ENCODE measurements at regions not wholly inside any gene's neighbourhood (a gene's known extent, or its start where the extent isn't known, plus 50 kb on each side); places are given as distances from the start of the nearest gene placed in this dataset.
"Not testable (repeated sequence)": the region's sequence is repeated elsewhere in the genome, so short reads cannot be mapped to it uniquely, and the experiment has no call there.

- peak in 3 of 6 experiments; percentile 2 to 15 (median 11) for DNase-seq
Measured at GRCh38 chr12:74689071-74689655, 151.5 kb downstream of the ATXN7L3B start.

GRCh38 chr12:74689929-74690328, 152.3 kb downstream of the ATXN7L3B start:
- no peak for DNase-seq

GRCh38 chr12:74719447-74719846, 181.8 kb downstream of the ATXN7L3B start:
- no peak for DNase-seq

GRCh38 chr12:74722709-74723108, 185.1 kb downstream of the ATXN7L3B start:
- no peak for DNase-seq

- no peak for DNase-seq
Measured at GRCh38 chr12:74725154-74725553, 187.5 kb downstream of the ATXN7L3B start.

- DNase-seq, result no peak
Measured at GRCh38 chr12:74728006-74728405, 190.4 kb downstream of the ATXN7L3B start.

GRCh38 chr12:74732164-74732784, 194.6 kb downstream of the ATXN7L3B start:
- no peak for DNase-seq

GRCh38 chr12:74732826-74733225, 195.2 kb downstream of the ATXN7L3B start:
- no peak for DNase-seq

- no peak for DNase-seq
Measured at GRCh38 chr12:74741112-74741511, 203.5 kb downstream of the ATXN7L3B start.

- DNase-seq, result no peak
Measured at GRCh38 chr12:74747305-74747704, 209.7 kb downstream of the ATXN7L3B start.

- no peak for DNase-seq
Measured at GRCh38 chr12:74751441-74751840, 213.8 kb downstream of the ATXN7L3B start.

GRCh38 chr12:74752215-74752614, 214.6 kb downstream of the ATXN7L3B start:
- DNase-seq, result no peak

GRCh38 chr12:74770552-74770951, 232.9 kb downstream of the ATXN7L3B start:
- no peak for DNase-seq

- DNase-seq, result no peak
Measured at GRCh38 chr12:74775276-74775675, 237.6 kb downstream of the ATXN7L3B start.

- no peak for DNase-seq
Measured at GRCh38 chr12:74776378-74776777, 238.7 kb downstream of the ATXN7L3B start.

- no peak for DNase-seq
Measured at GRCh38 chr12:74780182-74780849, 242.7 kb downstream of the ATXN7L3B start.

GRCh38 chr12:74780850-74781241, 243.2 kb downstream of the ATXN7L3B start:
- not testable (repeated sequence) for DNase-seq

GRCh38 chr12:74781991-74782485, 244.4 kb downstream of the ATXN7L3B start:
- DNase-seq, result no peak

GRCh38 chr12:74790931-74791330, 253.3 kb downstream of the ATXN7L3B start:
- no peak for DNase-seq

- DNase-seq, result no peak
Measured at GRCh38 chr12:74791365-74791764, 253.7 kb downstream of the ATXN7L3B start.

GRCh38 chr12:74794522-74794921, 256.9 kb downstream of the ATXN7L3B start:
- DNase-seq, result no peak

GRCh38 chr12:74801625-74802024, 264.0 kb downstream of the ATXN7L3B start:
- DNase-seq, result no peak

GRCh38 chr12:74816398-74817175, 279.0 kb downstream of the ATXN7L3B start:
- no peak for DNase-seq

Data from stimulated activated naive CD4-positive, alpha-beta T cell (primary cell).